HEK293 (cell line): ENCODE measurements at regions not wholly inside any gene's neighbourhood (a gene's known extent, or its start where the extent isn't known, plus 50 kb on each side); places are given as distances from the start of the nearest gene placed in this dataset.

Experiments
- CTCF ChIA-PET: fragments of 350-600 bp; formaldehyde crosslinking; extraction: SDS; loops from one replicate; lab custom pipeline; 2021; ENCODE audit warnings: antibody characterized with exemption; lab: Yijun Ruan, JAX
- POLR2A ChIA-PET: fragments of 300-600 bp; formaldehyde crosslinking; extraction: SDS; loops from one replicate; lab custom pipeline; 2020; ENCODE audit warnings: antibody characterized with exemption, inconsistent platforms; lab: Yijun Ruan, JAX
- H3K27ac ChIP-seq: fragments of 200-500 bp; sonication (Bioruptor generic); 2 replicates; pipeline ENCODE4 v1.5.1; 2014; ENCODE audit warnings: low read depth, low read length, control low read depth, inconsistent platforms; ENCODE audit errors: extremely low read depth
- H3K36me3 ChIP-seq, 2 experiments: fragments of 200-500 bp in 1 of 2; sonication (Bioruptor generic) in 1 of 2; 1 replicate in 1 of 2; 2 replicates in 1 of 2; pipeline ENCODE4 v1.5.1; 2014 to 2017; ENCODE audit warnings: inconsistent platforms in 2 of 2, low read length in 2 of 2; ENCODE audit not compliant: control insufficient read depth in 2 of 2, insufficient read depth in 1 of 2
- H3K4me1 ChIP-seq: fragments of 200-500 bp; sonication (Bioruptor generic); 2 replicates; pipeline ENCODE4 v1.5.1; 2014; ENCODE audit warnings: mild to moderate bottlenecking, low read length, inconsistent platforms; ENCODE audit not compliant: control insufficient read depth, insufficient read depth
- H3K4me3 ChIP-seq: 2 replicates; pipeline ENCODE4 v1.5.1; 2011; ENCODE audit warnings: low read depth, mild to moderate bottlenecking, control low read depth, low read length, moderate library complexity
- H3K9me3 ChIP-seq: fragments of 200-500 bp; sonication (Bioruptor generic); 2 replicates; pipeline ENCODE4 v1.5.1; 2014; ENCODE audit warnings: low read depth, low read length, inconsistent platforms; ENCODE audit not compliant: control insufficient read depth, insufficient read depth
- GLI4 ChIP-seq: fragments of 450-650 bp; formaldehyde crosslinking; IDR thresholded peaks from 2 replicates; pipeline ENCODE4 v1.5.1; 2016; ENCODE audit warnings: missing biosample characterization, missing genetic modification characterization
- KLF7 ChIP-seq: fragments of 450-650 bp; formaldehyde crosslinking; IDR thresholded peaks from 2 replicates; pipeline ENCODE4 v1.5.1; 2016; ENCODE audit warnings: missing biosample characterization, missing genetic modification characterization, borderline replicate concordance
- MEIS1 ChIP-seq: sonication (generic); formaldehyde crosslinking; IDR thresholded peaks from 2 replicates; pipeline ENCODE4 v1.8.1; 2022; ENCODE audit warnings: missing genetic modification reagents, mild to moderate bottlenecking, borderline replicate concordance
- SALL2 ChIP-seq: fragments of 450-650 bp; formaldehyde crosslinking; IDR thresholded peaks from 2 replicates; pipeline ENCODE4 v1.5.0; 2017; ENCODE audit warnings: missing biosample characterization, mild to moderate bottlenecking, missing genetic modification characterization, borderline replicate concordance
- SETDB1 ChIP-seq: IDR thresholded peaks from one replicate; pipeline ENCODE4 v1.6.1; 2017; ENCODE audit warnings: mild to moderate bottlenecking, low read length, moderate library complexity, mixed read lengths; ENCODE audit not compliant: insufficient read length
- ZBTB11 ChIP-seq: fragments of 450-650 bp; formaldehyde crosslinking; conservative IDR thresholded peaks from 2 replicates; pipeline ENCODE4 v1.5.1; 2016; ENCODE audit warnings: low read depth, missing biosample characterization, missing genetic modification characterization
- ZBTB7A ChIP-seq: fragments of 450-650 bp; formaldehyde crosslinking; IDR thresholded peaks from 2 replicates; pipeline ENCODE4 v1.5.1; 2016; ENCODE audit warnings: low read depth, missing biosample characterization, missing genetic modification characterization
- ZNF211 ChIP-seq: fragments of 450-650 bp; formaldehyde crosslinking; IDR thresholded peaks from 2 replicates; pipeline ENCODE4 v1.5.1; 2016; ENCODE audit warnings: low read depth, missing biosample characterization, missing genetic modification characterization
- ZNF274 ChIP-seq, 2 experiments: fragments of 200-500 bp in 1 of 2; fragments of 450-650 bp in 1 of 2; sonication (Bioruptor generic) in 1 of 2; formaldehyde crosslinking in 1 of 2; IDR thresholded peaks; 2 replicates each; pipeline versions ENCODE4 v1.5.1 to v1.6.1; 2014 to 2016; ENCODE audit warnings: borderline replicate concordance in 1 of 2, inconsistent platforms in 1 of 2, low read length in 1 of 2, missing biosample characterization in 1 of 2, missing genetic modification characterization in 1 of 2
- ZNF335 ChIP-seq: fragments of 450-650 bp; formaldehyde crosslinking; conservative IDR thresholded peaks from 2 replicates; pipeline ENCODE4 v1.5.1; 2016; ENCODE audit warnings: missing biosample characterization, missing genetic modification characterization
- ZNF423 ChIP-seq: fragments of 450-650 bp; formaldehyde crosslinking; IDR thresholded peaks from 2 replicates; pipeline ENCODE4 v1.5.1; 2016; ENCODE audit warnings: missing biosample characterization, missing genetic modification characterization
- ZNF571 ChIP-seq: fragments of 450-650 bp; formaldehyde crosslinking; IDR thresholded peaks from 2 replicates; pipeline ENCODE4 v1.5.0; 2017; ENCODE audit warnings: missing biosample characterization, missing genetic modification characterization
- TF ChIP-seq, protein P1 (sequence below): fragments of 450-650 bp; formaldehyde crosslinking; IDR thresholded peaks from 2 replicates; pipeline ENCODE4 v1.5.1; 2017; ENCODE audit warnings: missing biosample characterization, missing genetic modification characterization

- Histone ChIP-seq H3K4me3 (no peak overlapping the region), H3K36me3 (no peaks in the 10 kb centered on the region), H3K27ac (no peak overlapping the region), H3K4me1 (no peaks in the 10 kb centered on the region), H3K9me3 (no peaks in the 10 kb centered on the region)
- TF ChIP-seq MEIS1 (no peak), ZNF335 (tag by site-specific recombination) (no peak), ZNF274 (IDR thresholded peaks at IDR 0.05; ENCODE audit: low read length) (no peak), ZNF274 (tag by site-specific recombination; IDR thresholded peaks at IDR 0.05; ENCODE audit: borderline replicate concordance) (no peak), ZNF211 (tag by site-specific recombination) (no peak), ZNF571 (tag by site-specific recombination) (no peak)
- ChIA-PET CTCF (interaction anchor here (1.6 kb wide), 1 partner anchor 10 kb away, joined by 3 read pairs; no protein-coding TSS in a partner anchor), POLR2A (no interaction called here)
Observed at GRCh38 chr11:122285070-122285988, 169.3 kb upstream of the BLID start.

DNA sequence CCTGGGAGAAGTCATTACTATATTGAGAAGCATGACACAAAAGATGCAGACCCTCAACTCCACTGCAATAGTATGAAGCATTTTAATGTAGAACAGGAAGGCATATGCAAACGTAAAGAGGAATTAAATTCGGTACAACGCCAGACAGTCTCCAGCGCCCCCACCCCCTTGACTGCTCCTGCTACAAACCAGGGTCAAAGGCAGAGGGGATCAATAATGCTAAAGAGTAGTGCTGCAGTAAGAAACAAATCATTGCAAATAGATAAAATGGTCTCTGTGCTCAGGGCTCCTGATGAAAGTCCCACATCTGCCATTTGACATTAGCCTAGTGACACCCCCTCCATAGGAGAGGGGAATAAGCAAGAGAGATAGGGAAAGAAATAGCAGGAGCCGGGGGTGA lies 164.9 kb upstream of the BLID start:
- no peaks in the 10 kb centered on the region for H3K36me3 ChIP-seq
- H3K4me3 ChIP-seq = no peak overlapping the region
- no peaks in the 10 kb centered on the region for H3K4me1 ChIP-seq
- POLR2A ChIA-PET = no interaction called here
- no peak overlapping the region for H3K27ac ChIP-seq
- TF ChIP-seq SALL2 = no peak
- TF ChIP-seq ZBTB7A = no peak
- no peak for TF ChIP-seq ZNF423 (tag by site-specific recombination)
- TF ChIP-seq, protein P1, sequence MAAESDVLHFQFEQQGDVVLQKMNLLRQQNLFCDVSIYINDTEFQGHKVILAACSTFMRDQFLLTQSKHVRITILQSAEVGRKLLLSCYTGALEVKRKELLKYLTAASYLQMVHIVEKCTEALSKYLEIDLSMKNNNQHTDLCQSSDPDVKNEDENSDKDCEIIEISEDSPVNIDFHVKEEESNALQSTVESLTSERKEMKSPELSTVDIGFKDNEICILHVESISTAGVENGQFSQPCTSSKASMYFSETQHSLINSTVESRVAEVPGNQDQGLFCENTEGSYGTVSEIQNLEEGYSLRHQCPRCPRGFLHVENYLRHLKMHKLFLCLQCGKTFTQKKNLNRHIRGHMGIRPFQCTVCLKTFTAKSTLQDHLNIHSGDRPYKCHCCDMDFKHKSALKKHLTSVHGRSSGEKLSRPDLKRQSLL (tag by site-specific recombination) = no peak
- TF ChIP-seq ZBTB11 (tag by site-specific recombination) = no peak
- no peak for TF ChIP-seq KLF7 (tag by site-specific recombination)
- H3K9me3 ChIP-seq = no peaks in the 10 kb centered on the region
- CTCF ChIA-PET = no interaction called here

DNA sequence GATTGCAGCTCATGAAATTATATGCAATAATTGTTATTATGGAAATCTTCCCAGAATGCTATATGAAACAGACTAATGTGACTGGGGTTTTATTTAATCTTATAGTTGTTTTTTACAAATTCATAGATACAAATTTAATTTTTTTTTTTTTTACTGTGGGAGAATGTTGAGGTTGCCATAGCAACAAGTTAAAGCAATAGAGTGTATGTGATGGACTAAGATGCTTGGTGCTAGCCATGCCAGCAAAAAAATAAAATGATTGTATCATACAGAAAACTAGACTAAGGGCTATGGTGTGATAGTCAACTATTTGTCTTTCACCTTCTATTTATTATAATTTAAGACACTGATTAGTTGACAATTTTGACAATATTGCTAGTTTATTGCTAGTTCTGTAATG lies 163.2 kb upstream of the BLID start:
- POLR2A ChIA-PET = no interaction called here
- Histone ChIP-seq H3K36me3 (no peaks in the 10 kb centered on the region), H3K4me3 (no peak overlapping the region), H3K27ac (no peak overlapping the region), H3K4me1 (no peaks in the 10 kb centered on the region), H3K9me3 (no peaks in the 10 kb centered on the region)
- CTCF ChIA-PET = no interaction called here
- TF ChIP-seq SETDB1 (no peak), GLI4 (tag by site-specific recombination) (no peak)
